ENCODE measurements at regions not wholly inside any gene's neighbourhood (a gene's known extent, or its start where the extent isn't known, plus 50 kb on each side); places are given as distances from the start of the nearest gene placed in this dataset.
"Not testable (repeated sequence)": the region's sequence is repeated elsewhere in the genome, so short reads cannot be mapped to it uniquely, and the experiment has no call there.

DNA sequence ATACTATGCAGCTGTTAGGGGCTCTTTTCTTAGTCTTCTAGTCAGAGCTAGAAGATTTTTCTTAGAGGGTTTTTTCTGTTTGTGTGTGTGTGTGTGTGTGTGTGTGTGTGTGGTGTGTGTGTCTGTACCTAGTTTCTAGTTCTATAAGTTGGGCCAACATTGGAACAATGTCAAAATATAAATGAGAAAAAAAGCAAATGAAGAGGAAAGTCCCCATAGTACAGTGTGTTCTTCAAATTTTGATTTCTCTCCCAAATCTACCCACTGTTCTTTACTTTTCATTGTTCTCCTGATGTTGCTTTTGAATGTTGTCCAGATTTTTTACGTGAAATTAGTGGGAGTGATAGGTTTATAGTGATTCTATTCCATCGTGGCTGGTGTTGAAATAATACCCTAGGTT lies 2153.4 kb upstream of the RAG2 start:
- DNase-seq (ENCODE audit: low read depth in 2 of 3, low spot score in 2 of 3), result no peak

GRCh38 chr11:38746516-38746915 lies 2148.5 kb upstream of the RAG2 start:
- DNase-seq (ENCODE audit: low read depth in 2 of 3, low spot score in 2 of 3), result not testable (repeated sequence)

- no peak for DNase-seq (ENCODE audit: low read depth in 2 of 3, low spot score in 2 of 3)
These were observed 2125.3 kb upstream of the RAG2 start for GRCh38 chr11:38723361-38723760.

DNA sequence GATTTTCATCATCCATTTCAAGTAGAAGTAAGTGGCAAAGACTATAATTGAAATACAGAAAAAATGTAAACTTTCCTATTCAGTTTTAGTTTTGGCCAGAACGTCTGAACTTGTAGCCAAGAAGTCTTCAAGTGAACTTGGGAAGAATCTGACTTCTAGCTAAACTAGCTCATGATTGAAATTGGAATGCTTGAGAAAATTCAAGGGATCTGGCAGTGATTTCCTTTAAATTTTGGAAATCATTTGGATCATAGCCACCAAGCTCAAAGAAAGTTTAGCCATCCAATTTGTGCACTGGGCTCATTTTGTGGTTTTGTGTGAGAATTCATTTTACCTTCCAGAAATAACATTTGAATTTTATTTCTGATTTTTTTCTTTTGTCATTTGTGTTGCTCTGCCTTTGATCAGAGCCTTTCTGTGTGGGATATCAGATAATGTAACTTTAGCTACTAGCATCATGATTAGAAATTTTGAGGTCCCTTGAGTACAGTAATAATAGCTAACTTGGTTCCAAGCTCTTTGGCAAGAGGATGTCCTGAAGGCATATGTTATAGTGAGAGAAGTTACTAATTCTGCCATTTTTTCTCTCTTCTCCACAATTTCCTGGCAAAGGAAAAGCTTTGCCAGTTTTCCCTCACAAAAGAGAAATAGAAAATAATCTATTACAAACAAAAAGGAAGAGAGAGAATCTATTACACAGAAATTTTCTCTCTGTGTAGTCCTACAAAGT lies 2123.7 kb upstream of the RAG2 start:
- DNase-seq (ENCODE audit: low read depth in 2 of 3, low spot score in 2 of 3), result no peak

GRCh38 chr11:38718659-38719058 lies 2120.6 kb upstream of the RAG2 start:
- DNase-seq (ENCODE audit: low read depth in 2 of 3, low spot score in 2 of 3), result no peak

GRCh38 chr11:38718049-38718448 lies 2120.0 kb upstream of the RAG2 start:
- DNase-seq (ENCODE audit: low read depth in 2 of 3, low spot score in 2 of 3), result no peak

- no peak for DNase-seq (ENCODE audit: low read depth in 2 of 3, low spot score in 2 of 3)
These were observed 2113.1 kb upstream of the RAG2 start for GRCh38 chr11:38711110-38711509.

- DNase-seq (ENCODE audit: low read depth in 2 of 3, low spot score in 2 of 3), result no peak
These were observed 2112.2 kb upstream of the RAG2 start for GRCh38 chr11:38710262-38710661.

DNA sequence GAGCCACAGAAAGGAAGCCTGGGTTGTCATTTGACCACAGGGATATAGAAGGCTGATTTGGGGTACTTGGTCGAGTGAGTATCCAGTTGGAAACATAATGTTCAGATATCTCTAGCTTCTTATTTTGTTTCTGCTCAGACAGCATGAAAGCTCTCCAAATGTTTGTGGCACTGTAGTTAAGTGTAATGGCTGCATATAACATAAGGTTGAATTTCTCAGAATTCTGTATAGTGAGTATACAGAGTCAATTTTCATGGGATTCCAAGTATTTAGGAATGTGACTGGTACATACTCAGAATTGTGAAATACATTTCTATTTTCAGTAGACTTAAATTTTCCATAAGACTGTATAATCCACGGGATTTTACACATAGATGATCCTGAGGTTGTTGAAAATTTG lies 2102.1 kb upstream of the RAG2 start:
- no peak for DNase-seq (ENCODE audit: low read depth in 2 of 3, low spot score in 2 of 3)

GRCh38 chr11:38693306-38693705 lies 2095.3 kb upstream of the RAG2 start:
- DNase-seq (ENCODE audit: low read depth in 2 of 3, low spot score in 2 of 3), result no peak

DNA sequence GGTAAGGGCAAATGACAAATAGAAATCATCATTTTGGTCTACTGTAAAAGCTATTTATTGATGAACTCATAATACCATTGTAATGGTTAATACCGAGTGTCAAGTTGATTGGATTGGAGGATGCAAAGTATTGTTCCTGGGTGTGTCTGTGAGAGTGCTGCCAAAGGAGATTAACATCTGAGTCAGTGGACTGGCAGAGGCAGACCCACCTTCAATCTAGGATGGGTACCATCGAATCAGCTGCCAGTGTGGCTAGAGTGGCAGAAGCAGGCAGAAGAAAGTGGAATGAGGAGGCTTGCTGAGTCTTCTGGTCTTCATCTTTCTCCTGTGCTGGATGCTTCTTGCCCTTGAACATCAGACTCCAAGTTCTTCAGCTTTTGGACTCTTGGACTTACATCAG lies 2092.2 kb upstream of the RAG2 start:
- DNase-seq (ENCODE audit: low read depth in 2 of 3, low spot score in 2 of 3), result not testable (repeated sequence)

DNA sequence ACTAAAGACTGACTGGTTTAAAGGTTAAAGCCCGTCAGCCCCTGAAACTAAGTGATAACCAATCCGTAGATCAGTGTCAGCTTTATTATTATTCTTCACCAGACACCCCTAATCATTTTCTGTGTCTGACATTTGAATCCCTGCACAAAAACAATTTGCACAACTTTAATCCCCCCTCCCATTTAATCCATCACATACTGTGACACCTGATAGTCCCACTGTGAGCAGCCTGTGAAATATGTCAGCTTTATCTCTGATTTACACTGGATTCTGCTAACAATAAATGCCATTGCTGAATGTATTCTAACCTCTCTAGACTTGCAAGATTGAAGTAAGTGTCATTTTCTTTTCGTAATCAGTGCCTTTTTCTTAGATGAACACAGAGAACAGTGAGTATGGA lies 2089.0 kb upstream of the RAG2 start:
- DNase-seq (ENCODE audit: low read depth in 2 of 3, low spot score in 2 of 3), result no peak

DNA sequence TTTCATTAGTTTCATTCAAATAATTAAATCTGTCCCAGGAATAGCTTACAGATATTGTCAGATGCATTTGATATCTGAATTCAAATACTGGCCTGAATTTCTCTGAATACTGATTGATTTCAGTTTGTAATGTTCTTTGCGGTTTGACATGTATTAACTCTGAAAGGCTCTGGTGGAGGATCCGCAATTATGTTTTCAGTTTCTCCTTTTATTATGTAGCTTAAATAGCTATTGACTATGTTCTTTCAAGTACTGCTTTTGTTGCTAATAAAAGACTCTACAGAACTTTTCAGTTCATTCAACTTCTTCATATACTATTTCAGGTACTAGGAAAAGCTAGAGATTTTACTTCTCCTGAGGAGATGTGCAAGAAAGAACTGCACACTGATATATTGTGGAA lies 2085.4 kb upstream of the RAG2 start:
- DNase-seq (ENCODE audit: low read depth in 2 of 3, low spot score in 2 of 3), result no peak

- no peak for DNase-seq (ENCODE audit: low read depth in 2 of 3, low spot score in 2 of 3)
These were observed 2082.7 kb upstream of the RAG2 start for GRCh38 chr11:38680746-38681145.

- no peak for DNase-seq (ENCODE audit: low read depth in 2 of 3, low spot score in 2 of 3)
These were observed 2082.1 kb upstream of the RAG2 start for GRCh38 chr11:38680166-38680565.

DNA sequence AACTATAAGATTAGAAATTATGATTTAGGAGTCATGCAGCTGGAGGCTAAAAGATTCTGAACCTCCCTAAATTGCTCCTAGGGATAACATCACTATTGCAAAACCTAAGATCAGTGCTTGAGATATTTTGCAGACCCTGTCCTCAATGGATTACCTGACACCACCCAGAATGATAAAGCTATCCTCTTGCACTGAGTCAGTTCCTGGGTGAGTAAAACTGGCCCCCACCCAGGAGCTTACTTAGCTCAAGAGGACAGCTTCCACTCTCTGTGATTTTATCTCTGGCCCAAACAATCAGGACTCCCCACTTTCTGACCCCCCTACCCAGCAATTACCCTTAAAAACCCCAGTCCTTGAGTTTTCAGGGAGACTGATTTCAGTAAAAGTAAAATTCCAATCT lies 2074.4 kb upstream of the RAG2 start:
- no peak for DNase-seq (ENCODE audit: low read depth in 2 of 3, low spot score in 2 of 3)

GRCh38 chr11:38667359-38667758 lies 2069.3 kb upstream of the RAG2 start:
- no peak for DNase-seq (ENCODE audit: low read depth in 2 of 3, low spot score in 2 of 3)

DNA sequence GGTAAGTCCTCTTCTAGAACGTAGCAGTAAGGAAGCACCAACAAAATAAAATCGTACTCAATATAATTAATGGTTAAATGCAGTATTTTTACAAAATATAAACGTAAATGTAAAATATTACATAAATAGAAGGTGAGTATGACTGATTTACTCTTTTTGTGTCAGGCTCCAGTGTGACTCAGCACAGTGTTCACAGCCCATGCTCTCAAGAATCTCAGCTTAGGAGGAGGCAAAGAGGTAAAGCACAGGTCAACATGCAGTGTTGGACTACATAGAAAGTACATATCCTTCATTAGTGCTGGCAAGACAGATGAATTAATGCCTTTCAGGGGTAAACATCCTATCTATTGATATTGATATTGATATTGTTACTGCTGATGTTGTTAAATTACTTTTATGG lies 2050.6 kb upstream of the RAG2 start:
- DNase-seq (ENCODE audit: low read depth in 2 of 3, low spot score in 2 of 3), result no peak

DNA sequence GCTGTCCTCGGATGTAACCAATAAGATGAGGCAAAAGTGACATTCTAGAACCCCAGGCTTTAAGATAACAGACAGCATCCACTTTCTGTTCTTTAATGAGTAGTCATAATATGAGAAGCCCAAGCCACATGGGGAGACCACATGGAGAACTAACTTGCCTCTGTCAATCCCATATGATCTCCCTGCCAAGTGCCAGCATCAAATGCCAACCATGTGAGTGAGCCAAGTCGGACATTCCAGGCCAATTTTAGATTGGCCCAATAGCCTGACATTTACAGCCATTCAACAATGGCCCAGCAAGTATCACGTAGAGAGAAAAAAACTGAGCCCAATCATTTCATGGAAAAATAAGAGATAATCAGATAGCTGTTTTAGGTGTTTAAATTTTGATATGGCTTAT lies 2048.3 kb upstream of the RAG2 start:
- no peak for DNase-seq (ENCODE audit: low read depth in 2 of 3, low spot score in 2 of 3)

DNA sequence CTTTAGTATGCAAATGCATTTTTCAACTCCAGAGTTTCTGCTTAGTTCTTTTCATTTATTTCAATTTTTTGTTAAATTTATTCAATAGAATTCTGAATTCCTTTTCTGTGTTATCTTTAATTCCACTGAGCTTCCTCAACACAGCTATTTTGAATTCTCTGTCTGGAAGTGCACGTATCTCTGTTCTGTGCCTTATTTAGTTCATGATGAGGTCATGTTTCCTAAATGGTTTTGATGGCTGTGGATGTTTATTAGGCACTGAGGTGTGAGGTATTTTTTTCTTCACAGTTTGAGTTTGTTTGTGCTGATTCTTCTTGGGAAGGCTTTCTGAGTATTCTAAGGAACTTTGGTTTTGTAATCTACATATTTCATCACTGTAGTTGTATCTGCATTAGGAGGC lies 2042.8 kb upstream of the RAG2 start:
- no peak for DNase-seq (ENCODE audit: low read depth in 2 of 3, low spot score in 2 of 3)

DNA sequence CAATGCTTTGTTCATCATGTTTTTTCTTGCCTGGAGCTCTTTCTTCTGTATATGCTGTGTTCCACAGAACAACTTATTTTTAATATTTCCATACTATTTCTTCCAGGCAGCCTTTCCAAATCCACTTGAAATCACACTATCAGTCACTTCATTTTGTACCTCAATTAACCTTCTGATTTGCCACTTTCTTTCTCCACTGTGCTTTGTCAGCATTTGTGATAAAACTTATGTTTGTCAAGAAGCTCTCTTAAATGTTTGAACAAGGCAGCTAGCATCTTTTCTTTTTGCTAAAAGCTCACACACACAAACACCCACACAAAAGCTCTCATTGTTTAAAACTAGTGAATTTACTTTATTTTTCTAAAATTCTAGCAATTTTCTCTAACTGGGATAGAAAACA lies 2014.7 kb upstream of the RAG2 start:
- no peak for DNase-seq (ENCODE audit: low read depth in 2 of 3, low spot score in 2 of 3)

DNA sequence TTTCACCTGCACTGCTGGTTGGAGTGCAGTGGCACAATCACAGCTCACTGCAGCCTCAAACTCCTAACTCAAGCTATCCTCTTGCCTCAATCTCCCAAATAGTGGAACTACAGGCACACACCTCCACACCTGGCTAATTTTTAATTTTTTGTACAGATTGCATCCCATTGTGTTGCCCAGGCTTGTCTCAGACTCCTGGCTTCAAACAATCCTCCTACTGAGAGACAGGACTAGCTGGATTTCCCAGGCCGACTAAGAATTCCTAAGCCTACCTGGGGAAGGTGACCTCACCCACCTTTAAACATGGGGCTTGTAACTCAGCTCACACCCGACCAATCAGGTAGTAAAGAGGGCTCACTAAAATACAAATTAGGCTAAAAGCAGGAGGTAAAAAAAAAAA lies 2003.3 kb upstream of the RAG2 start:
- not testable (repeated sequence) for DNase-seq (ENCODE audit: low read depth in 2 of 3, low spot score in 2 of 3)

- DNase-seq (ENCODE audit: low read depth in 2 of 3, low spot score in 2 of 3), result no peak
These were observed 2000.4 kb upstream of the RAG2 start for GRCh38 chr11:38598418-38598817.

Measured in hematopoietic multipotent progenitor cell (in vitro differentiated cells).